ENCODE measurements at regions not wholly inside any gene's neighbourhood (a gene's known extent, or its start where the extent isn't known, plus 50 kb on each side); places are given as distances from the start of the nearest gene placed in this dataset.

GRCh38 chr11:127875131-127875530 is 712.2 kb downstream of the ETS1 start:
- H3K36me3 ChIP-seq = no peaks in the 10 kb centered on the region
- H3K9me3 ChIP-seq = no peaks in the 10 kb centered on the region
- no peak for DNase-seq
- no peak for TF ChIP-seq CTCF (IDR thresholded peaks at IDR 0.05)
- peaks cover 0 to 8% (median 0%) of the 10 kb centered on the region in 3 donors for H3K4me1 ChIP-seq
- H3K4me3 ChIP-seq = no peak overlapping the region
- H3K27me3 ChIP-seq = no peaks in the 10 kb centered on the region
- intact Hi-C loops (cut with DNase I) = no loop called here
- WGBS, 2 donors = 6 to 14% methylated on average over 2 of the region's 2 CpGs
- no peak overlapping the region for H3K27ac ChIP-seq
- FAIRE-seq = no peak
- ATAC-seq = no peak

GRCh38 chr11:127873478-127873877 is 713.9 kb downstream of the ETS1 start:
- Histone ChIP-seq H3K27ac (no peak overlapping the region), H3K36me3 (no peaks in the 10 kb centered on the region), H3K4me1 (peaks cover 0 to 8% (median 0%) of the 10 kb centered on the region in 3 donors), H3K27me3 (no peaks in the 10 kb centered on the region), H3K4me3 (no peak overlapping the region), H3K9me3 (no peaks in the 10 kb centered on the region)
- no peak for TF ChIP-seq CTCF (IDR thresholded peaks at IDR 0.05)
- FAIRE-seq = no peak
- no peak for ATAC-seq
- DNase-seq = no peak
- intact Hi-C loops (cut with DNase I) = no loop called here

- WGBS, 2 donors = 77 to 93% methylated on average over 1 of the region's 1 CpG
- H3K4me3 ChIP-seq = no peak overlapping the region
- no peaks in the 10 kb centered on the region for H3K9me3 ChIP-seq
- ATAC-seq (no peak), DNase-seq (no peak), FAIRE-seq (no peak)
- H3K27ac ChIP-seq = no peak overlapping the region
- no peaks in the 10 kb centered on the region for H3K36me3 ChIP-seq
- H3K27me3 ChIP-seq = no peaks in the 10 kb centered on the region
- H3K4me1 ChIP-seq = no peaks in the 10 kb centered on the region
- intact Hi-C loops (cut with DNase I) = no loop called here
- TF ChIP-seq CTCF (IDR thresholded peaks at IDR 0.05) = no peak
These were observed 721.2 kb downstream of the ETS1 start for GRCh38 chr11:127866109-127866508.

GRCh38 chr11:127864861-127865260 is 722.5 kb downstream of the ETS1 start:
- no peak for FAIRE-seq

GRCh38 chr11:127862406-127862805 is 725.0 kb downstream of the ETS1 start:
- no peak for TF ChIP-seq CTCF (IDR thresholded peaks at IDR 0.05)
- Histone ChIP-seq H3K9me3 (no peaks in the 10 kb centered on the region), H3K27me3 (no peaks in the 10 kb centered on the region), H3K36me3 (no peaks in the 10 kb centered on the region), H3K4me3 (no peak overlapping the region), H3K27ac (no peak overlapping the region), H3K4me1 (no peaks in the 10 kb centered on the region)
- intact Hi-C loops (cut with DNase I) = no loop called here
- ATAC-seq = no peak
- 64 to 77% methylated on average over 2 of the region's 2 CpGs for WGBS, 2 donors
- no peak for FAIRE-seq
- no peak for DNase-seq

More at GRCh38 chr11:127864861-127865260, 722.5 kb downstream of the ETS1 start:
- no peak for DNase-seq
- no peak for ATAC-seq
- Histone ChIP-seq H3K4me1 (no peaks in the 10 kb centered on the region), H3K9me3 (no peaks in the 10 kb centered on the region), H3K27ac (no peak overlapping the region), H3K4me3 (no peak overlapping the region), H3K36me3 (no peaks in the 10 kb centered on the region), H3K27me3 (no peaks in the 10 kb centered on the region)
- 86 to 90% methylated on average over 2 of the region's 2 CpGs for WGBS, 2 donors
- TF ChIP-seq CTCF (IDR thresholded peaks at IDR 0.05) = no peak
- intact Hi-C loops (cut with DNase I) = no loop called here

All from pancreas (tissue), 10 donors.